GM18526 (cell line): ENCODE measurements at regions not wholly inside any gene's neighbourhood (a gene's known extent, or its start where the extent isn't known, plus 50 kb on each side); places are given as distances from the start of the nearest gene placed in this dataset.

Source experiments
- POLR2A ChIP-seq: IDR thresholded peaks from 3 replicates; pipeline ENCODE4 v1.6.1; 2011; ENCODE audit not compliant: insufficient read length; ENCODE audit errors: extremely low read depth

GRCh38 chr3:177552051-177552450 is 354.8 kb upstream of the TBL1XR1 start:
- no peak for TF ChIP-seq POLR2A

- no peak for TF ChIP-seq POLR2A
Measured at GRCh38 chr3:177553012-177553411, 355.7 kb upstream of the TBL1XR1 start.

- no peak for TF ChIP-seq POLR2A
Measured at GRCh38 chr3:177553579-177553978, 356.3 kb upstream of the TBL1XR1 start.

- TF ChIP-seq POLR2A: no peak
Measured at GRCh38 chr3:177554895-177555759, 357.8 kb upstream of the TBL1XR1 start.

- no peak for TF ChIP-seq POLR2A
Measured at GRCh38 chr3:177557548-177557947, 360.3 kb upstream of the TBL1XR1 start.

- no peak for TF ChIP-seq POLR2A
Measured at GRCh38 chr3:177561365-177561764, 364.1 kb upstream of the TBL1XR1 start.

GRCh38 chr3:177561769-177562392 is 364.6 kb upstream of the TBL1XR1 start:
- no peak for TF ChIP-seq POLR2A

GRCh38 chr3:177563243-177563780 is 366.0 kb upstream of the TBL1XR1 start:
- no peak for TF ChIP-seq POLR2A

GRCh38 chr3:177563792-177564191 is 366.5 kb upstream of the TBL1XR1 start:
- TF ChIP-seq POLR2A: no peak

- no peak for TF ChIP-seq POLR2A
Measured at GRCh38 chr3:177565981-177566380, 368.7 kb upstream of the TBL1XR1 start.

- TF ChIP-seq POLR2A: no peak
Measured at GRCh38 chr3:177567833-177568232, 370.6 kb upstream of the TBL1XR1 start.

- no peak for TF ChIP-seq POLR2A
Measured at GRCh38 chr3:177569193-177569592, 371.9 kb upstream of the TBL1XR1 start.

- no peak for TF ChIP-seq POLR2A
Measured at GRCh38 chr3:177569875-177570657, 372.8 kb upstream of the TBL1XR1 start.

- TF ChIP-seq POLR2A: no peak
Measured at GRCh38 chr3:177571271-177571943, 374.1 kb upstream of the TBL1XR1 start.

- TF ChIP-seq POLR2A: no peak
Measured at GRCh38 chr3:177571944-177572315, 374.6 kb upstream of the TBL1XR1 start.
